Kidney (tissue), 13 donors: ENCODE measurements at regions not wholly inside any gene's neighbourhood (a gene's known extent, or its start where the extent isn't known, plus 50 kb on each side); places are given as distances from the start of the nearest gene placed in this dataset.

Source experiments
- DNase-seq, 5 donors: peaks; one replicate each; pipeline ENCODE4 v3.0.0-alpha.2; 2013 to 2020
- FAIRE-seq: peaks from 2 replicates; lab custom pipeline; 2012; peaks lifted over from hg19 to GRCh38; lab: Jason Lieb, UNC
- H3K27ac ChIP-seq, 2 donors: one replicate each; pipeline ENCODE4 v1.7.0; 2013; ENCODE audit warnings: low read depth in 2 of 2, low read length in 2 of 2, inconsistent platforms in 1 of 2
- H3K27me3 ChIP-seq: one replicate; pipeline ENCODE4 v1.7.1; 2013; ENCODE audit warnings: low read length, inconsistent platforms; ENCODE audit not compliant: control insufficient read depth, insufficient read depth
- H3K36me3 ChIP-seq, 3 donors: one replicate each; pipeline versions ENCODE4 v1.7.0 to v1.7.1; 2013; ENCODE audit warnings: low read length in 3 of 3, control low read depth in 1 of 3, inconsistent platforms in 1 of 3; ENCODE audit not compliant: insufficient read depth in 3 of 3, control insufficient read depth in 2 of 3
- H3K4me1 ChIP-seq, 3 donors: one replicate each; pipeline versions ENCODE4 v1.7.0 to v1.7.1; 2013; ENCODE audit warnings: low read length in 3 of 3, inconsistent platforms in 1 of 3, low read depth in 1 of 3; ENCODE audit not compliant: control insufficient read depth in 2 of 3, insufficient read depth in 2 of 3
- H3K4me3 ChIP-seq, 3 donors: one replicate each; pipeline versions ENCODE4 v1.7.0 to v1.8.1; 2013; ENCODE audit warnings: low read length in 3 of 3, control low read depth in 1 of 3, inconsistent platforms in 1 of 3
- H3K9ac ChIP-seq, 3 donors: one replicate each; pipeline versions ENCODE4 v1.7.0 to v1.7.1; 2013; ENCODE audit warnings: low read length in 3 of 3, control low read depth in 1 of 3, inconsistent platforms in 1 of 3
- H3K9me3 ChIP-seq, 3 donors: one replicate each; pipeline versions ENCODE4 v1.7.0 to v1.7.1; 2013; ENCODE audit warnings: low read length in 3 of 3, control low read depth in 1 of 3, inconsistent platforms in 1 of 3; ENCODE audit not compliant: control insufficient read depth in 2 of 3, insufficient read depth in 1 of 3
- CTCF ChIP-seq: IDR thresholded peaks from 3 replicates; pipeline ENCODE4 v1.5.1; 2012; ENCODE audit warnings: mild to moderate bottlenecking, moderate library complexity, borderline replicate concordance; ENCODE audit not compliant: insufficient read depth; ENCODE audit errors: extremely low read depth
- intact Hi-C: fragments of 100-400 bp; cut with DNase I; formaldehyde crosslinking; loops from one replicate; pipeline ENCODE4 v1.11.1; 2022
- donor health status: control.
- donor health status: control.
- donor health status: control.
- donor health status: control.
- donor health status: control.
- donor health status: DM: yes; HTN: yes; CAD: no.
- donor health status: Normal renal cell carcinoma (clear cell type).

- intact Hi-C loops, result no loop called here
- DNase-seq, result peak in 4 of 5 donors; percentile 31 to 77 (median 55)
- Histone ChIP-seq H3K27ac (peak overlapping the region; percentile 59 to 77), H3K27me3 (no peaks in the 10 kb centered on the region), H3K9ac (peak overlapping the region; percentile 13 to 63 (median 43)), H3K4me1 (peaks cover 5 to 8% (median 6%) of the 10 kb centered on the region in 3 donors), H3K9me3 (no peaks in the 10 kb centered on the region), H3K36me3 (no peaks in the 10 kb centered on the region), H3K4me3 (peak overlapping the region; percentile 38 to 86 (median 60))
- no peak for TF ChIP-seq CTCF
- no peak for FAIRE-seq
Observed at GRCh38 chr2:64730551-64731262, 77.0 kb upstream of the SERTAD2 start.

- TF ChIP-seq CTCF, result no peak
Observed at GRCh38 chr2:64731263-64731643, 77.5 kb upstream of the SERTAD2 start.

GRCh38 chr2:64731746-64732145, 78.0 kb upstream of the SERTAD2 start:
- intact Hi-C loops, result no loop called here
- no peak overlapping the region for H3K9ac ChIP-seq
- H3K9me3 ChIP-seq, result no peaks in the 10 kb centered on the region
- no peak overlapping the region for H3K4me3 ChIP-seq
- no peaks in the 10 kb centered on the region for H3K27me3 ChIP-seq
- H3K4me1 ChIP-seq, result peaks cover 5 to 8% (median 6%) of the 10 kb centered on the region in 3 donors
- no peak overlapping the region for H3K27ac ChIP-seq
- TF ChIP-seq CTCF, result no peak
- peak in 2 of 5 donors; percentile 22 to 29 for DNase-seq
- FAIRE-seq, result no peak
- no peaks in the 10 kb centered on the region for H3K36me3 ChIP-seq

More at GRCh38 chr2:64731263-64731643, 77.5 kb upstream of the SERTAD2 start:
- DNase-seq (peak in 2 of 5 donors; percentile 18 to 43), FAIRE-seq (no peak)
- Histone ChIP-seq H3K36me3 (no peaks in the 10 kb centered on the region), H3K4me1 (peaks cover 5 to 8% (median 6%) of the 10 kb centered on the region in 3 donors), H3K27me3 (no peaks in the 10 kb centered on the region), H3K4me3 (peak overlapping the region in 2 of 3 donors; percentile 60 to 86), H3K9ac (peak overlapping the region in 2 of 3 donors; percentile 43 to 63), H3K27ac (peak overlapping the region in 1 of 2 donors; percentile 77), H3K9me3 (no peaks in the 10 kb centered on the region)
- intact Hi-C loops, result no loop called here
